OCI-LY3 (cell line): ENCODE measurements at regions not wholly inside any gene's neighbourhood (a gene's known extent, or its start where the extent isn't known, plus 50 kb on each side); places are given as distances from the start of the nearest gene placed in this dataset.

ENCODE experiments used
- H2AFZ ChIP-seq: fragments of 200-600, 300-600 bp; shearing (Covaris generic); 2 replicates; pipeline ENCODE4 v1.6.0; 2014; ENCODE audit warnings: antibody characterized with exemption, low read depth, low read length
- H3K27ac ChIP-seq: fragments of 200-600, 300-600 bp; sonication (generic); 2 replicates; pipeline ENCODE4 v1.5.1; 2014; ENCODE audit warnings: mild to moderate bottlenecking, low read length, moderate library complexity, mixed read lengths
- H3K27me3 ChIP-seq: fragments of 200-600, 300-600 bp; sonication (generic); 2 replicates; pipeline ENCODE4 v1.6.1; 2014; ENCODE audit warnings: low read depth, low read length, mixed read lengths
- H3K36me3 ChIP-seq: fragments of 200-600, 300-600 bp; sonication (generic); replicated peaks from 2 replicates; pipeline ENCODE3; 2014; ENCODE audit warnings: low read depth, low read length, mixed read lengths
- H3K4me1 ChIP-seq: fragments of 300-600, 200-600 bp; sonication (generic); 2 replicates; pipeline ENCODE4 v1.6.1; 2014; ENCODE audit warnings: low read length, mixed read lengths
- H3K4me2 ChIP-seq: fragments of 200-600, 300-600 bp; sonication (generic); 2 replicates; pipeline ENCODE4 v1.6.1; 2014; ENCODE audit warnings: low read length, mixed read lengths
- H3K4me3 ChIP-seq: fragments of 300-600, 200-600 bp; sonication (generic); 2 replicates; pipeline ENCODE4 v1.5.1; 2014; ENCODE audit warnings: antibody characterized with exemption, mild to moderate bottlenecking, low read length, moderate library complexity
- H3K79me2 ChIP-seq: fragments of 300-600, 200-600 bp; shearing (Covaris generic); 2 replicates; pipeline ENCODE4 v1.6.1; 2014; ENCODE audit warnings: mild to moderate bottlenecking, low read length, mixed read lengths
- H3K9ac ChIP-seq: fragments of 300-600, 200-600 bp; shearing (Covaris generic); 2 replicates; pipeline ENCODE4 v1.6.0; 2014; ENCODE audit warnings: mild to moderate bottlenecking, low read length, moderate library complexity
- H3K9me3 ChIP-seq: fragments of 200-600, 300-600 bp; shearing (Covaris generic); 2 replicates; pipeline ENCODE4 v1.6.1; 2014; ENCODE audit warnings: low read length, mixed read lengths; ENCODE audit not compliant: insufficient read depth
- H4K20me1 ChIP-seq: fragments of 200-600, 300-600 bp; sonication (generic); 2 replicates; pipeline ENCODE4 v1.6.1; 2016; ENCODE audit warnings: low read length, mixed read lengths; ENCODE audit not compliant: insufficient read depth
- EZH2phosphoT487 ChIP-seq: fragments of 200-600 bp; shearing (Covaris generic); IDR thresholded peaks from 2 replicates; pipeline ENCODE4 v1.6.1; 2018; ENCODE audit warnings: antibody characterized with exemption, mixed run types, low read depth
- TF ChIP-seq, protein P1 (sequence below): fragments of 200-600, 300-600 bp; sonication (generic); IDR thresholded peaks from 2 replicates; pipeline ENCODE4 v1.5.1; 2014; ENCODE audit warnings: antibody characterized with exemption, low read length, low read depth

DNA sequence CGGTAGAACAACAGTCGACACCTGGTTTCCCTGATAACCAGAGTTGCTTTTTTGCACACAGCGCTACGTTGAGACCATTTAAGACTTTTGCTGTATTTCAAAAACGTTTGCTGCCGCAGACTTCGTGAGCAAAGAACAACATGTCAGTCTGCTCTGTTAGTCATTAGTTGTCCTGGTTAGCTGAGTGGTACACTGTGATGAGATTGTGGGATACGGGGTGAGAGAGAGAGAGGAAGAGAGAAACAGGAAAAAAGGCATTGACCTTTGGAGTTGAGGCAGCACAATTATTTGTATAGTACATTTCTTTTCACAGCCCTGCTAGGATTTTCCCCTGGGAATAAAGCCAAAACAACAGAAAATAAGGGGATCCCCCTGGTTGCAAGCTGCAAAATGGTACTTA, 306.1 kb upstream of the WWC1 start:
- Histone ChIP-seq H3K4me2 (no peak overlapping the region), H3K4me1 (no peaks in the 10 kb centered on the region), H4K20me1 (no peaks in the 10 kb centered on the region), H3K4me3 (no peak overlapping the region), H3K9ac (no peak overlapping the region), H3K36me3 (no peaks in the 10 kb centered on the region), H3K79me2 (no peaks in the 10 kb centered on the region), H2AFZ (no peak overlapping the region), H3K9me3 (no peaks in the 10 kb centered on the region), H3K27me3 (0 out of 2 replicates have a peak, but pooled peaks cover 8% of the 10 kb centered on the region), H3K27ac (no peak overlapping the region)
- no peak for TF ChIP-seq EZH2phosphoT487
- TF ChIP-seq, protein P1, sequence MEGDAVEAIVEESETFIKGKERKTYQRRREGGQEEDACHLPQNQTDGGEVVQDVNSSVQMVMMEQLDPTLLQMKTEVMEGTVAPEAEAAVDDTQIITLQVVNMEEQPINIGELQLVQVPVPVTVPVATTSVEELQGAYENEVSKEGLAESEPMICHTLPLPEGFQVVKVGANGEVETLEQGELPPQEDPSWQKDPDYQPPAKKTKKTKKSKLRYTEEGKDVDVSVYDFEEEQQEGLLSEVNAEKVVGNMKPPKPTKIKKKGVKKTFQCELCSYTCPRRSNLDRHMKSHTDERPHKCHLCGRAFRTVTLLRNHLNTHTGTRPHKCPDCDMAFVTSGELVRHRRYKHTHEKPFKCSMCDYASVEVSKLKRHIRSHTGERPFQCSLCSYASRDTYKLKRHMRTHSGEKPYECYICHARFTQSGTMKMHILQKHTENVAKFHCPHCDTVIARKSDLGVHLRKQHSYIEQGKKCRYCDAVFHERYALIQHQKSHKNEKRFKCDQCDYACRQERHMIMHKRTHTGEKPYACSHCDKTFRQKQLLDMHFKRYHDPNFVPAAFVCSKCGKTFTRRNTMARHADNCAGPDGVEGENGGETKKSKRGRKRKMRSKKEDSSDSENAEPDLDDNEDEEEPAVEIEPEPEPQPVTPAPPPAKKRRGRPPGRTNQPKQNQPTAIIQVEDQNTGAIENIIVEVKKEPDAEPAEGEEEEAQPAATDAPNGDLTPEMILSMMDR: no peak

DNA sequence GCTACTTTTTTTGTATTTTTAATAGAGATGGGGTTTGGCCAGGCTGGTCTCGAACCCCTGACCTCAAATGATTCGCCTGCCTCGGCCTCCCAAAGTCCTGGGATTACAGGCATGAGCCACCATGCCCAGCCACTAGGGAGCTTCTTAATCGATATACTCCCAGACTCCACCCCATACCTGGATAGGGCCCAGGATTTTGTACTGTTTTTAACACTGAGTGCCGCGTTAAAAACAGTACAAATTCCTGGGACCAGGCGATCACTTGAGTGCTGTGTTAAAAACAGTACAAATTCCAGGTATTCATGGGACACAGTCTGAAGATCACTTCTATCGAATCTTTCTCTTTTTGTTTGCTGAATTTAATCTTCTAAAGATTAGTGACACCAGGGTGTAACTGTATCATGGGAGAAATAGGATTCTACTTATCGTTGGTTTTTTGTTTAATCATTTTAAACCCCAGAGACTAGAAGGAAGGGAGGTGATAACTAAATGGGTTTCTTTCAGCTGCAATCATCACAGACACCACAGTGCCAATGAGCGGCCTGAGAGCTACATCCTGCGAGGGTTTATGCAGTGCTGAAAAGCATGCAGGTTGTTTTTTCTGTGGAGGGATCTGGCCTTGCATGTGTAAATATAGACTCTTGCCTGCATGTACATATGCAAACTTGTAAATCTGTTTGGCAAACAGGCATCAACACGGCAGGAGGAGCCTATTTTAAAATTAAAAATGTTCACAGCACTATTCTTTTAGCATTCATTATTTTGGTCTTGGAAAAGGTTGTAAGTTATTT, 303.8 kb upstream of the WWC1 start:
- TF ChIP-seq, protein P1: no peak
- TF ChIP-seq EZH2phosphoT487: no peak
- Histone ChIP-seq H3K27me3 (0 out of 2 replicates have a peak, but pooled peaks cover 8% of the 10 kb centered on the region), H3K27ac (no peak overlapping the region)

DNA sequence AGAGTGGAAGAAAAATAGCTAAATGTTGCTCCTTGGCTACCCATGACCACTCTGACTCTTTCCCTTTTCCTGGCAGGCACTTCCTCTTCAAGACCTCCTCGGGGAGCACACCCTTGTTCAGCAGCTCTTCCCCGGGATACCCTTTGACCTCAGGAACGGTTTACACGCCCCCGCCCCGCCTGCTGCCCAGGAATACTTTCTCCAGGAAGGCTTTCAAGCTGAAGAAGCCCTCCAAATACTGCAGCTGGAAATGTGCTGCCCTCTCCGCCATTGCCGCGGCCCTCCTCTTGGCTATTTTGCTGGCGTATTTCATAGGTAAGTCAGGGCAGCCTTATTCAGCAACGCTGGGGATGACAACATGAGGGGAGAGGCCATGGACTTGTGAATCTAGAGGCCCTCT, 298.6 kb upstream of the WWC1 start:
- no peak overlapping the region for H2AFZ ChIP-seq
- no peak for TF ChIP-seq EZH2phosphoT487
- TF ChIP-seq, protein P1: no peak
- no peaks in the 10 kb centered on the region for H3K36me3 ChIP-seq
- peaks cover 10% of the 10 kb centered on the region; the same call in 1 of the 2 replicates for H3K27me3 ChIP-seq
- no peak overlapping the region for H3K4me2 ChIP-seq
- no peak overlapping the region for H3K4me3 ChIP-seq
- H3K9me3 ChIP-seq: no peaks in the 10 kb centered on the region
- H3K4me1 ChIP-seq: no peaks in the 10 kb centered on the region
- no peaks in the 10 kb centered on the region for H3K79me2 ChIP-seq
- no peak overlapping the region for H3K9ac ChIP-seq
- H3K27ac ChIP-seq: no peak overlapping the region
- no peaks in the 10 kb centered on the region for H4K20me1 ChIP-seq

More for the DNA sequence above, 303.8 kb upstream of the WWC1 start:
- H2AFZ ChIP-seq: no peak overlapping the region
- H3K9me3 ChIP-seq: no peaks in the 10 kb centered on the region
- H3K36me3 ChIP-seq: no peaks in the 10 kb centered on the region
- no peak overlapping the region for H3K4me3 ChIP-seq
- no peaks in the 10 kb centered on the region for H3K4me1 ChIP-seq
- H3K79me2 ChIP-seq: no peaks in the 10 kb centered on the region
- H3K4me2 ChIP-seq: no peak overlapping the region
- H3K9ac ChIP-seq: no peak overlapping the region
- H4K20me1 ChIP-seq: no peaks in the 10 kb centered on the region

DNA sequence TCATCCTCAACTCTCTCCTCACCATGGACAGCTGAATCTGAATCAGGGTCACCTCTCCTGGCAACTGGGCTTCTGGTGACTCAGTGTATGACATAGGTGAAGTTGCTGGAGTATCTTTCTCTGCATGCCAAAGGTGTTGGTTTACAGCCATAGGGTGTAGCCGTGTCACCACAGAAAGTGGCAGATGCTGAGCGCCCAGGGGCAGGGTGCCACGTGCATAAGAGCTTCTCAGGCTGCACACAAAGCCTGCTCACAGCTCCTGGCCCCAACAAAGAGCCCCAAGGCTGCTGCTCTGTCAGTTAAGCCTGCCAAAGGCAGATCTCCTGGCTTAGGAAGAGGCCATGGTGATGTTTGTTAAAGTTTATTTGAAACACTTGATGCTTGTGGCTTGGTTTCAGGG, 297.7 kb upstream of the WWC1 start:
- TF ChIP-seq EZH2phosphoT487: no peak
- TF ChIP-seq, protein P1: no peak
- no peaks in the 10 kb centered on the region for H3K79me2 ChIP-seq
- H3K27ac ChIP-seq: no peak overlapping the region

More for the DNA sequence above, 297.7 kb upstream of the WWC1 start:
- Histone ChIP-seq H3K36me3 (no peaks in the 10 kb centered on the region), H3K4me3 (no peak overlapping the region), H3K4me1 (no peaks in the 10 kb centered on the region), H3K4me2 (no peak overlapping the region), H2AFZ (no peak overlapping the region), H3K9me3 (no peaks in the 10 kb centered on the region), H4K20me1 (no peaks in the 10 kb centered on the region), H3K9ac (no peak overlapping the region), H3K27me3 (peaks cover 10% of the 10 kb centered on the region; the same call in 1 of the 2 replicates)
